ENCODE measurements at regions not wholly inside any gene's neighbourhood (a gene's known extent, or its start where the extent isn't known, plus 50 kb on each side); places are given as distances from the start of the nearest gene placed in this dataset.

DNA sequence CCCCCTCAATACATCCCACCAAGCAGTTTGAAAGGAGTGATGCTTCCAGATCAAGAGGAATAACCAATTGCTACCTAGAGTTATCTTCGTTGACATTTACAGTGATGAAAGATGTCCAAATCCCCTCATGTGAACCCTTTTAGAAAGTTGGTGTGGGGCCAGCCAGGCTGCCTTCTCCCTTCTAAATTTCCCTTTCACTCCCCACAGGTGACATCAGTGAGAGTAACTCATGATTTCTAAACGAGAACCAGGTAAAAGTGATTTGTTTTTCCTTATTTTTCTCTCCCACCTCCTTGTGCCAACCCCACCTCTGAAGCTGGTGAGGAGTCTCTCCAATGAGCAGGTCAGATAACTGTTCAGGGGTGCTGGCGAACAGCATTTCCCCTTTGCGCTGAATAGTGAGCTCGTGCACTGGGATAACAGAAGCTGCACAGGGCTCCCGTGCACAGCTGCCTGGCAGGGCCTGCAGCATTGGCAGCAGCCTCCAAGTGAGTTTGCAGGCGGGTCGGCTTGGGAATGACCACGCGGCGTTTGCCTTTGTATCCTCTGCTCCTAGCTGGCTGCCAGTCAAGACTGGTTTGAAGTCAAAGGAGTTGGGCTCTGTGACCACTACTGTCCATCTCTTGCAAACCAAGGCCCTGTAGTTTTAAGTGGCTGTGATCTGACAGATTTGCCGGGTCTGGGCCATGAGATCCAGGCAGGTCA lies 70.2 kb upstream of the CORO2B start:
- no peak for TF ChIP-seq GLIS3 (CRISPR knock-in tag; IDR thresholded peaks at IDR 0.05)
- TF ChIP-seq ZNF8 (CRISPR knock-in tag; IDR thresholded peaks at IDR 0.05): no peak
- no peak for TF ChIP-seq ZNF70 (CRISPR knock-in tag; IDR thresholded peaks at IDR 0.05)
- TF ChIP-seq ARNTL (CRISPR knock-in tag; IDR thresholded peaks at IDR 0.05; ENCODE audit: borderline replicate concordance, low read depth): no peak
- TF ChIP-seq, protein P1, sequence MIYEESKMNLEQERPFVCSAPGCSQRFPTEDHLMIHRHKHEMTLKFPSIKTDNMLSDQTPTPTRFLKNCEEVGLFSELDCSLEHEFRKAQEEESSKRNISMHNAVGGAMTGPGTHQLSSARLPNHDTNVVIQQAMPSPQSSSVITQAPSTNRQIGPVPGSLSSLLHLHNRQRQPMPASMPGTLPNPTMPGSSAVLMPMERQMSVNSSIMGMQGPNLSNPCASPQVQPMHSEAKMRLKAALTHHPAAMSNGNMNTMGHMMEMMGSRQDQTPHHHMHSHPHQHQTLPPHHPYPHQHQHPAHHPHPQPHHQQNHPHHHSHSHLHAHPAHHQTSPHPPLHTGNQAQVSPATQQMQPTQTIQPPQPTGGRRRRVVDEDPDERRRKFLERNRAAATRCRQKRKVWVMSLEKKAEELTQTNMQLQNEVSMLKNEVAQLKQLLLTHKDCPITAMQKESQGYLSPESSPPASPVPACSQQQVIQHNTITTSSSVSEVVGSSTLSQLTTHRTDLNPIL (CRISPR knock-in tag; IDR thresholded peaks at IDR 0.05; ENCODE audit: low read depth): no peak
- ATAC-seq: no peak

GRCh38 chr15:68510558-68510957 lies 68.2 kb upstream of the CORO2B start:
- no peak for ATAC-seq
- TF ChIP-seq ZFP30 (CRISPR knock-in tag; IDR thresholded peaks at IDR 0.05) (no peak), BACH2 (CRISPR knock-in tag; IDR thresholded peaks at IDR 0.05; ENCODE audit: borderline replicate concordance) (no peak), PPARA (CRISPR knock-in tag; IDR thresholded peaks at IDR 0.05; ENCODE audit: borderline replicate concordance) (no peak), ZC3H10 (CRISPR knock-in tag; IDR thresholded peaks at IDR 0.05) (no peak)
- TF ChIP-seq, protein P2, sequence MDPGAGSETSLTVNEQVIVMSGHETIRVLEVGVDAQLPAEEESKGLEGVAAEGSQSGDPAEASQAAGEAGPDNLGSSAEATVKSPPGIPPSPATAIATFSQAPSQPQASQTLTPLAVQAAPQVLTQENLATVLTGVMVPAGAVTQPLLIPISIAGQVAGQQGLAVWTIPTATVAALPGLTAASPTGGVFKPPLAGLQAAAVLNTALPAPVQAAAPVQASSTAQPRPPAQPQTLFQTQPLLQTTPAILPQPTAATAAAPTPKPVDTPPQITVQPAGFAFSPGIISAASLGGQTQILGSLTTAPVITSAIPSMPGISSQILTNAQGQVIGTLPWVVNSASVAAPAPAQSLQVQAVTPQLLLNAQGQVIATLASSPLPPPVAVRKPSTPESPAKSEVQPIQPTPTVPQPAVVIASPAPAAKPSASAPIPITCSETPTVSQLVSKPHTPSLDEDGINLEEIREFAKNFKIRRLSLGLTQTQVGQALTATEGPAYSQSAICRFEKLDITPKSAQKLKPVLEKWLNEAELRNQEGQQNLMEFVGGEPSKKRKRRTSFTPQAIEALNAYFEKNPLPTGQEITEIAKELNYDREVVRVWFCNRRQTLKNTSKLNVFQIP (CRISPR knock-in tag; IDR thresholded peaks at IDR 0.05; ENCODE audit: borderline replicate concordance, low read depth): no peak
- TF ChIP-seq, protein P1 (CRISPR knock-in tag; IDR thresholded peaks at IDR 0.05; ENCODE audit: low read depth): no peak

DNA sequence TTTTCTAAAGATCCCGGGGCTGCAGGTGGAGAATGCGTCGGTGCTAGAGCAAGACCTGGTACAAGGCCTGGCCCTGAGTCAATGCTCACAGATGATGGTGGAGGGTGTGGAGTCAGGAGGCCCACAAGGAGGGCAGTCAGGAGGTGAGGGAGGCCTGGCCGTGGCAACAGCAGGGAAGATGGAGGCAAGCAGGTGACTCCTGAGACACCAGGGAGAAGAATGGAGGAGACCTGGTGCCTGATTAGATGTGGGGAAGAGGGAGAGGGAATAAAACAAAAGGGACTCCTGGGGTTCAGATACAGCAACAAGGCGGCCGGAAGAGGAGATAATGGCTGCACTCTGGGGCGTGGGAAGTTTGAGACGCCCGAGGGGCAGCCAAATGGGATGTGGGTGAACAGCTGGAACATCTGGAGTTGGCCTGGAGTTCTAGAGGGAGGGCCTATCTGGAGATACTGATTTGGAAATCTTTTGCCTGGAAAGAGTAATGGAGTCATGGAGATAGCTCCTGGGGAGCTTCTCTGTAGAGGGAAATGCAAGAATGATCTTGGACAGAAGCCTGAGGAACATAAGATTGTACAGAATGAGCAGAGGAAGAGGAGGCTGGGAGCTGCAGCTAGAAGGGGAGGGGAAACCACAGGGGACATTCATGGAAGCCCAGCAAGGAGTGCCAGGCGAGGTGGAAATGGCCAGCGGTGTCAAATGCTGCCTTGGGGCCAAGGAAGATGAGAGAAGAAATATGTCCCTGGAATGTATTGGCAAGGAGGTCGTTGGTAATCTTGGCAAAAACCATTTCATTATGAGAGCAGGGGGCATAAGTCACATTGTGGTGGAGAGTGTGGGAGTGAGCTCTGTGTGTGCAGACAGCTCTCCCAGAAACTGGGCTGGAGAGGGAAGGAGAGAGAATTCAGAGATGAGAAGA lies 67.5 kb upstream of the CORO2B start:
- TF ChIP-seq CSDC2 (CRISPR knock-in tag; IDR thresholded peaks at IDR 0.05) (no peak), ZFP3 (CRISPR knock-in tag; IDR thresholded peaks at IDR 0.05) (no peak), ZNF565 (CRISPR knock-in tag; conservative IDR thresholded peaks at IDR 0.05; ENCODE audit: low read depth) (no peak), SNAI2 (CRISPR knock-in tag; IDR thresholded peaks at IDR 0.05) (no peak), RARB (CRISPR knock-in tag; IDR thresholded peaks at IDR 0.05) (no peak)
- ATAC-seq: no peak

- TF ChIP-seq GLIS3 (CRISPR knock-in tag; IDR thresholded peaks at IDR 0.05): no peak
- no peak for TF ChIP-seq ZNF70 (CRISPR knock-in tag; IDR thresholded peaks at IDR 0.05)
- no peak for TF ChIP-seq ZNF565 (CRISPR knock-in tag; conservative IDR thresholded peaks at IDR 0.05; ENCODE audit: low read depth)
- no peak for TF ChIP-seq ZC3H10 (CRISPR knock-in tag; IDR thresholded peaks at IDR 0.05)
- TF ChIP-seq, protein P1 (CRISPR knock-in tag; IDR thresholded peaks at IDR 0.05; ENCODE audit: low read depth): no peak
- no peak for TF ChIP-seq ISL1 (CRISPR knock-in tag; IDR thresholded peaks at IDR 0.05)
- TF ChIP-seq RARB (CRISPR knock-in tag; IDR thresholded peaks at IDR 0.05): no peak
- TF ChIP-seq ZFP30 (CRISPR knock-in tag; IDR thresholded peaks at IDR 0.05): no peak
- no peak for TF ChIP-seq ARNTL (CRISPR knock-in tag; IDR thresholded peaks at IDR 0.05; ENCODE audit: borderline replicate concordance, low read depth)
- TF ChIP-seq ZFP3 (CRISPR knock-in tag; IDR thresholded peaks at IDR 0.05): no peak
- TF ChIP-seq, protein P3, sequence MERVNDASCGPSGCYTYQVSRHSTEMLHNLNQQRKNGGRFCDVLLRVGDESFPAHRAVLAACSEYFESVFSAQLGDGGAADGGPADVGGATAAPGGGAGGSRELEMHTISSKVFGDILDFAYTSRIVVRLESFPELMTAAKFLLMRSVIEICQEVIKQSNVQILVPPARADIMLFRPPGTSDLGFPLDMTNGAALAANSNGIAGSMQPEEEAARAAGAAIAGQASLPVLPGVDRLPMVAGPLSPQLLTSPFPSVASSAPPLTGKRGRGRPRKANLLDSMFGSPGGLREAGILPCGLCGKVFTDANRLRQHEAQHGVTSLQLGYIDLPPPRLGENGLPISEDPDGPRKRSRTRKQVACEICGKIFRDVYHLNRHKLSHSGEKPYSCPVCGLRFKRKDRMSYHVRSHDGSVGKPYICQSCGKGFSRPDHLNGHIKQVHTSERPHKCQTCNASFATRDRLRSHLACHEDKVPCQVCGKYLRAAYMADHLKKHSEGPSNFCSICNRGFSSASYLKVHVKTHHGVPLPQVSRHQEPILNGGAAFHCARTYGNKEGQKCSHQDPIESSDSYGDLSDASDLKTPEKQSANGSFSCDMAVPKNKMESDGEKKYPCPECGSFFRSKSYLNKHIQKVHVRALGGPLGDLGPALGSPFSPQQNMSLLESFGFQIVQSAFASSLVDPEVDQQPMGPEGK (CRISPR knock-in tag; IDR thresholded peaks at IDR 0.05; ENCODE audit: borderline replicate concordance): no peak
- TF ChIP-seq PPARA (CRISPR knock-in tag; IDR thresholded peaks at IDR 0.05; ENCODE audit: borderline replicate concordance): no peak
- ATAC-seq: no peak
These were observed 66.7 kb upstream of the CORO2B start for GRCh38 chr15:68512052-68512451.
